Neuronal stem cell (in vitro differentiated cells): ENCODE measurements at regions not wholly inside any gene's neighbourhood (a gene's known extent, or its start where the extent isn't known, plus 50 kb on each side); places are given as distances from the start of the nearest gene placed in this dataset.

ENCODE experiments used
- DNase-seq: peaks from one replicate; pipeline ENCODE4 v3.0.0-alpha.2; 2013; ENCODE audit warnings: low spot score
- H2AFZ ChIP-seq: one replicate; pipeline ENCODE4 v1.6.1; 2013; ENCODE audit warnings: mild to moderate bottlenecking, low read length, inconsistent platforms
- H2AK5ac ChIP-seq: 2 replicates; pipeline ENCODE4 v1.6.1; 2013; ENCODE audit warnings: low read depth, mild to moderate bottlenecking, inconsistent platforms, low read length, moderate library complexity, mixed read lengths
- H2BK120ac ChIP-seq: 2 replicates; pipeline ENCODE4 v1.6.1; 2013; ENCODE audit warnings: low read depth, mild to moderate bottlenecking, inconsistent platforms, low read length, moderate library complexity, mixed read lengths
- H2BK12ac ChIP-seq: one replicate; pipeline ENCODE4 v1.6.1; 2013; ENCODE audit warnings: low read length, inconsistent platforms
- H2BK15ac ChIP-seq: 2 replicates; pipeline ENCODE4 v1.6.1; 2013; ENCODE audit warnings: mild to moderate bottlenecking, low read length, inconsistent platforms, mixed read lengths
- H2BK5ac ChIP-seq: one replicate; pipeline ENCODE4 v1.6.1; 2013; ENCODE audit warnings: inconsistent platforms, mild to moderate bottlenecking, low read length, moderate library complexity
- H3K14ac ChIP-seq: one replicate; pipeline ENCODE4 v1.6.1; 2013; ENCODE audit warnings: low read length, inconsistent platforms
- H3K18ac ChIP-seq: 2 replicates; pipeline ENCODE4 v1.6.1; 2013; ENCODE audit warnings: low read length, inconsistent platforms
- H3K23ac ChIP-seq: 2 replicates; pipeline ENCODE4 v1.6.1; 2013; ENCODE audit warnings: low read depth, mild to moderate bottlenecking, mixed read lengths, low read length, inconsistent platforms; ENCODE audit not compliant: poor library complexity
- H3K27ac ChIP-seq: replicated peaks from 3 replicates; pipeline ENCODE4 v1.5.1; 2013; ENCODE audit warnings: low read length, inconsistent platforms
- H3K27me3 ChIP-seq, 3 experiments: 2 replicates each; pipeline ENCODE4 v1.6.1; 2013; ENCODE audit warnings: low read length in 3 of 3, mild to moderate bottlenecking in 2 of 3, inconsistent platforms in 1 of 3, low read depth in 1 of 3, mixed read lengths in 1 of 3, moderate library complexity in 1 of 3; ENCODE audit not compliant: control insufficient read depth in 3 of 3, insufficient read depth in 3 of 3
- H3K36me3 ChIP-seq, 2 donors: replicated peaks in 1 of 2; 2 replicates each; pipeline ENCODE4 v1.6.1; 2013; ENCODE audit warnings: low read length in 2 of 2; ENCODE audit not compliant: control insufficient read depth in 2 of 2, insufficient read depth in 2 of 2
- H3K4ac ChIP-seq: 2 replicates; pipeline ENCODE4 v1.6.1; 2013; ENCODE audit warnings: inconsistent platforms, mild to moderate bottlenecking, low read length, moderate library complexity
- H3K4me1 ChIP-seq, 2 donors: 1 replicate in 1 of 2; 2 replicates in 1 of 2; pipeline ENCODE4 v1.6.1; 2013; ENCODE audit warnings: low read length in 2 of 2, low read depth in 1 of 2; ENCODE audit not compliant: control insufficient read depth in 2 of 2, insufficient read depth in 1 of 2
- H3K4me2 ChIP-seq: one replicate; pipeline ENCODE4 v1.6.1; 2013; ENCODE audit warnings: mild to moderate bottlenecking, low read length, inconsistent platforms; ENCODE audit not compliant: insufficient read depth, poor library complexity, severe bottlenecking
- H3K4me3 ChIP-seq, 2 donors: 2 replicates each; pipeline ENCODE4 v1.5.1; 2013; ENCODE audit warnings: low read length in 2 of 2, mild to moderate bottlenecking in 2 of 2, inconsistent platforms in 1 of 2, moderate library complexity in 1 of 2
- H3K79me1 ChIP-seq: one replicate; pipeline ENCODE4 v1.6.1; 2013; ENCODE audit warnings: low read depth, mild to moderate bottlenecking, inconsistent platforms, low read length, moderate library complexity
- H3K9ac ChIP-seq: one replicate; pipeline ENCODE4 v1.6.1; 2013; ENCODE audit warnings: mild to moderate bottlenecking, low read depth, low read length, inconsistent platforms; ENCODE audit not compliant: poor library complexity
- H3K9me3 ChIP-seq, 2 donors: replicated peaks in 1 of 2; 2 replicates each; pipeline versions ENCODE3 to v1.6.1; 2013; ENCODE audit warnings: low read length in 2 of 2, mild to moderate bottlenecking in 2 of 2, inconsistent platforms in 1 of 2, low read depth in 1 of 2, mixed read lengths in 1 of 2, moderate library complexity in 1 of 2; ENCODE audit not compliant: control insufficient read depth in 2 of 2, insufficient read depth in 1 of 2
- H4K8ac ChIP-seq: one replicate; pipeline ENCODE4 v1.6.1; 2013; ENCODE audit warnings: low read depth, mild to moderate bottlenecking, inconsistent platforms, low read length, moderate library complexity
- H4K91ac ChIP-seq: one replicate; pipeline ENCODE4 v1.6.1; 2013; ENCODE audit warnings: low read length, low read depth, mild to moderate bottlenecking, inconsistent platforms; ENCODE audit not compliant: poor library complexity
- WGBS, 2 donors: extraction: QIAGEN DNeasy Blood & Tissue Kit; methylation state at CpG; one replicate each; pipeline ENCODE4 v1.1.7; 2013; ENCODE audit warnings: missing lambda C conversion rate in 2 of 2, mixed read lengths in 1 of 2; ENCODE audit not compliant: insufficient read length in 2 of 2, insufficient replicate concordance in 1 of 2; ENCODE audit errors: extremely low coverage in 2 of 2; 5-methylcytosine and 5-hydroxymethylcytosine counted together

DNA sequence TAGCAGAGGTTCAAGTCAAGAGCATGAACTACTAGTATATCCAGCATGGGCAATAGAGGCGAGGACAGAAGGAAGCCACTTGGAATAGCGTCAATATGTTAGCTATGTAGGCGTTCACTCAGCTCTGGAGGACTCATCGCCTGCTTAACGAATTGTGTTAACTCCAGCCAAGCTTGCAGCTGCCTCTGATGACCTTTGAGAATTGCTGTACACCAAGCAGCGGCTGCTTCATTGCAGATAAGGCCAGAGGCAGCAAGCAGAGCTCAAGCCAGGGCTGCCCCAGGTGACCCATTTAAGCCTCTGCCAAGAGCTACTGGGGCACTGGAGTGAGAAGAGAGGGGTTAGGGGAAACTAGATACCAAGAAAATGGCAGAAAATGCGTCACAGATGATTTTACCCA, 160.2 kb upstream of the IGFBP7 start:
- no peak overlapping the region for H2BK15ac ChIP-seq
- no peak overlapping the region for H2BK120ac ChIP-seq
- H4K8ac ChIP-seq, result no peak overlapping the region
- H4K91ac ChIP-seq, result no peak overlapping the region
- no peak for DNase-seq
- no peaks in the 10 kb centered on the region for H3K79me1 ChIP-seq
- H3K27ac ChIP-seq, result no peak overlapping the region
- H3K14ac ChIP-seq, result no peak overlapping the region
- no CpG with 5 or more reads among the region's 7 CpGs for WGBS, 2 donors
- no peak overlapping the region for H3K9ac ChIP-seq
- no peak overlapping the region for H3K4me2 ChIP-seq
- no peak overlapping the region for H2AFZ ChIP-seq
- no peak overlapping the region for H3K18ac ChIP-seq
- no peak overlapping the region for H2AK5ac ChIP-seq
- no peak overlapping the region for H2BK5ac ChIP-seq
- no peaks in the 10 kb centered on the region for H3K27me3 ChIP-seq
- peaks cover 1 to 5% of the 10 kb centered on the region in 2 donors for H3K4me1 ChIP-seq
- no peak overlapping the region for H3K4ac ChIP-seq
- H3K23ac ChIP-seq, result no peak overlapping the region
- H2BK12ac ChIP-seq, result no peak overlapping the region
- no peaks in the 10 kb centered on the region for H3K9me3 ChIP-seq
- no peak overlapping the region for H3K4me3 ChIP-seq
- no peaks in the 10 kb centered on the region for H3K36me3 ChIP-seq

DNA sequence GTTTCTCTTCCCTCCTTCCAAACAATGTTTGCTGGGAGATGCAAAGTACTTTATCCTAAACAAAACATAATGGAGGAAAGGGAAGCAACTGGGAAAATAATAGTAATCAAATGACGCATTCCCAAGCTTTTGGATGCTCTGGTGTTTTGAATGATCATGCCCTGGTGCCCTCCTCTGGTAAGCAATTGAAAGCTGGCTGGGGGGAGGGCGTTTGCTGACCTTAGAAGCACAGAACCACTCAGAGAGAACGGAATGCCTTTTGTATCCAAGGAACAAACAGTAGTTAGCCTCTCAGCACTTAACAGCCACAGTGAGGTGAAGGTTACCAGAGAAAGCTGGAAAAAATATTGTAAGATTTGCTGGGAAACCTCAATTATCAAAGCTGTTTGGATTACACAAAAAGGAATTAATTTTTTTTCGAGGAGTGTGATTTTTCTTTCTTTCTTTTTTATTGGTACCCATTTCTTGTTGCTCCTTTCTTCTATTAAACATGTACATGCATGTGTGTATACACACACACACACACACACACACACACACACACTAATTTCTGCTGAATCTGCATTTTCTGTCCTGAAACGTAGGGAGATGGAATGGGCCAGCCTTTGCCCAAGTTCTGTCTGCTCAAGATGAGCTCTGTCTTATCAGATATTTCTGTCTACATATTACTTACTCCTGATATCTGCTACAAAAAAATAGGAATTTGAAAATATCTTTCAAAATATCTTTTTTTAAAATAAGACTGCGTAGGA, 155.8 kb upstream of the IGFBP7 start:
- peak overlapping the region; percentile 70 for H2AFZ ChIP-seq
- no peak overlapping the region for H3K4me3 ChIP-seq
- WGBS, 2 donors, result no CpG with 5 or more reads among the region's 6 CpGs
- no peak overlapping the region for H3K4ac ChIP-seq
- no peak overlapping the region for H2BK5ac ChIP-seq
- no peaks in the 10 kb centered on the region for H3K9me3 ChIP-seq
- no peak overlapping the region for H3K9ac ChIP-seq
- H4K8ac ChIP-seq, result no peak overlapping the region
- no peak overlapping the region for H3K14ac ChIP-seq
- no peak overlapping the region for H2BK15ac ChIP-seq
- H2AK5ac ChIP-seq, result no peak overlapping the region
- no peak overlapping the region for H3K4me2 ChIP-seq
- H3K4me1 ChIP-seq, result peaks cover 1 to 6% of the 10 kb centered on the region in 2 donors
- no peak overlapping the region for H3K18ac ChIP-seq
- H2BK120ac ChIP-seq, result no peak overlapping the region
- H3K36me3 ChIP-seq, result no peaks in the 10 kb centered on the region
- no peaks in the 10 kb centered on the region for H3K27me3 ChIP-seq
- no peaks in the 10 kb centered on the region for H3K79me1 ChIP-seq
- no peak overlapping the region for H4K91ac ChIP-seq
- no peak overlapping the region for H2BK12ac ChIP-seq
- DNase-seq, result peak; percentile 38
- no peak overlapping the region for H3K27ac ChIP-seq
- no peak overlapping the region for H3K23ac ChIP-seq

GRCh38 chr4:57254754-57255153, 144.6 kb upstream of the IGFBP7 start:
- H2BK15ac ChIP-seq, result no peak overlapping the region
- no peak overlapping the region for H3K18ac ChIP-seq
- H3K4ac ChIP-seq, result no peak overlapping the region
- no peaks in the 10 kb centered on the region for H3K36me3 ChIP-seq
- H4K8ac ChIP-seq, result no peak overlapping the region
- no peak overlapping the region for H3K27ac ChIP-seq
- H2AFZ ChIP-seq, result no peak overlapping the region
- no peak overlapping the region for H2BK120ac ChIP-seq
- H3K23ac ChIP-seq, result no peak overlapping the region
- no peak overlapping the region for H3K4me3 ChIP-seq
- H3K79me1 ChIP-seq, result no peaks in the 10 kb centered on the region
- no peak overlapping the region for H2AK5ac ChIP-seq
- no peak overlapping the region for H2BK12ac ChIP-seq
- H4K91ac ChIP-seq, result no peak overlapping the region
- no peak overlapping the region for H3K9ac ChIP-seq
- H3K4me2 ChIP-seq, result no peak overlapping the region
- H3K9me3 ChIP-seq, result no peaks in the 10 kb centered on the region
- peaks cover 0 to 21% of the 10 kb centered on the region in 2 donors for H3K4me1 ChIP-seq
- no peak for DNase-seq
- no peaks in the 10 kb centered on the region for H3K27me3 ChIP-seq
- no peak overlapping the region for H3K14ac ChIP-seq
- no peak overlapping the region for H2BK5ac ChIP-seq

GRCh38 chr4:57249083-57249482, 138.9 kb upstream of the IGFBP7 start:
- Histone ChIP-seq H3K23ac (no peak overlapping the region), H2BK15ac (no peak overlapping the region), H3K36me3 (no peaks in the 10 kb centered on the region), H2BK120ac (no peak overlapping the region), H3K4me3 (no peak overlapping the region), H3K79me1 (no peaks in the 10 kb centered on the region), H4K8ac (no peak overlapping the region), H2AK5ac (no peak overlapping the region), H2BK5ac (no peak overlapping the region), H3K18ac (no peak overlapping the region), H3K4me2 (no peak overlapping the region), H2BK12ac (no peak overlapping the region), H2AFZ (no peak overlapping the region), H3K4me1 (peaks cover 0 to 10% of the 10 kb centered on the region in 2 donors), H4K91ac (no peak overlapping the region), H3K14ac (no peak overlapping the region), H3K4ac (no peak overlapping the region), H3K9me3 (no peaks in the 10 kb centered on the region), H3K27me3 (no peaks in the 10 kb centered on the region), H3K27ac (no peak overlapping the region), H3K9ac (no peak overlapping the region)
- WGBS, 2 donors, result no CpG with 5 or more reads among the region's 1 CpG
- no peak for DNase-seq
